HepG2 (cell line): ENCODE measurements at regions not wholly inside any gene's neighbourhood (a gene's known extent, or its start where the extent isn't known, plus 50 kb on each side); places are given as distances from the start of the nearest gene placed in this dataset.

Source experiments
- ATAC-seq: fragments of 200-7000 bp; cut with Tn5 transposase; 3 replicates; pipeline ENCODE4 v1.9.1; 2020; ENCODE audit warnings: mild to moderate bottlenecking, moderate library complexity
- BruUV-seq: library from RNA; stranded (reverse); fragments of 400-500 nt; replicated peaks from 2 replicates; lab custom pipeline; 2021; lab: Mats Ljungman, UMichigan
- CTCF ChIA-PET: fragments of 300-600 bp; formaldehyde crosslinking; extraction: SDS; loops from one replicate; lab custom pipeline; 2021; ENCODE audit warnings: low total read pairs, inconsistent platforms, low intra/inter-chr PET ratio; lab: Yijun Ruan, JAX
- POLR2A ChIA-PET: fragments of 350-600 bp; sonication (Branson Sonifier 250); formaldehyde crosslinking; loops from one replicate; lab custom pipeline; 2020; ENCODE audit warnings: antibody characterized with exemption, inconsistent platforms; lab: Yijun Ruan, JAX
- DNase-seq: peaks from one replicate; pipeline ENCODE4 v3.0.0-alpha.2; 2015; ENCODE audit warnings: low spot score
- FAIRE-seq: peaks from 3 replicates; lab custom pipeline; 2011; peaks lifted over from hg19 to GRCh38; lab: Jason Lieb, UNC
- H2AFZ ChIP-seq: one replicate; pipeline ENCODE4 v1.6.1; 2011; ENCODE audit warnings: low read length, inconsistent platforms
- H3K27ac ChIP-seq: fragments of 300-600 bp; 3 replicates; pipeline ENCODE4 v1.8.0; 2011; ENCODE audit warnings: mixed run types, mild to moderate bottlenecking, mixed read lengths, low read length, inconsistent platforms; ENCODE audit not compliant: insufficient read depth; ENCODE audit errors: extremely low read length
- H3K27me3 ChIP-seq, 2 experiments: fragments of 200-600 bp in 1 of 2; 2 replicates in 1 of 2; 3 replicates in 1 of 2; pipeline versions ENCODE4 v1.6.0 to v1.8.0; 2011; ENCODE audit warnings: low read length in 2 of 2, mild to moderate bottlenecking in 2 of 2, moderate library complexity in 2 of 2, inconsistent platforms in 1 of 2; ENCODE audit not compliant: insufficient read depth in 2 of 2, control insufficient read depth in 1 of 2
- H3K36me3 ChIP-seq, 2 experiments: fragments of 200-600 bp in 1 of 2; replicated peaks in 1 of 2; 2 replicates in 1 of 2; 3 replicates in 1 of 2; pipeline versions ENCODE4 v1.5.1 to v1.8.0; 2011; ENCODE audit warnings: low read length in 2 of 2, inconsistent platforms in 1 of 2; ENCODE audit not compliant: insufficient read depth in 2 of 2, control insufficient read depth in 1 of 2
- H3K4me1 ChIP-seq: 2 replicates; pipeline ENCODE4 v1.5.1; 2012; ENCODE audit warnings: low read length, inconsistent platforms; ENCODE audit not compliant: insufficient read depth
- H3K4me2 ChIP-seq: 2 replicates; pipeline ENCODE4 v1.6.0; 2011; ENCODE audit warnings: low read depth, low read length, inconsistent platforms
- H3K4me3 ChIP-seq, 3 experiments: fragments of 200-600 bp in 1 of 3; sonication (generic), shearing (Covaris generic) in 1 of 3; replicated peaks in 1 of 3; 2 replicates each; pipeline ENCODE4 v1.5.1; 2011 to 2016; ENCODE audit warnings: low read length in 3 of 3, inconsistent platforms in 2 of 3, low read depth in 2 of 3, mild to moderate bottlenecking in 2 of 3, control low read depth in 1 of 3, mixed read lengths in 1 of 3; ENCODE audit not compliant: insufficient read depth in 1 of 3
- H3K79me2 ChIP-seq: one replicate; pipeline ENCODE4 v1.6.1; 2011; ENCODE audit warnings: low read length, inconsistent platforms; ENCODE audit not compliant: insufficient read depth
- H3K9ac ChIP-seq: 2 replicates; pipeline ENCODE4 v1.6.0; 2011; ENCODE audit warnings: mild to moderate bottlenecking, low read depth, low read length, inconsistent platforms; ENCODE audit not compliant: insufficient read depth
- H3K9me3 ChIP-seq: 2 replicates; pipeline ENCODE4 v1.5.1; 2012; ENCODE audit warnings: mild to moderate bottlenecking, low read length
- H4K20me1 ChIP-seq: 2 replicates; pipeline ENCODE4 v1.6.0; 2011; ENCODE audit warnings: inconsistent platforms, mild to moderate bottlenecking, low read length, moderate library complexity; ENCODE audit not compliant: insufficient read depth
- HNRNPLL ChIP-seq: fragments of 200-400 bp; formaldehyde crosslinking; IDR thresholded peaks from 2 replicates; pipeline ENCODE4 v1.6.1; 2017; ENCODE audit warnings: mild to moderate bottlenecking, low read depth, low read length; ENCODE audit not compliant: poor library complexity, severe bottlenecking
- MED1 ChIP-seq: sonication (generic); formaldehyde crosslinking; IDR thresholded peaks from 2 replicates; pipeline ENCODE4 v1.4.0; 2020; ENCODE audit warnings: missing genetic modification reagents
- RBAK ChIP-seq: sonication (generic); formaldehyde crosslinking; IDR thresholded peaks from 2 replicates; pipeline ENCODE4 v1.5.1; 2020; ENCODE audit warnings: mild to moderate bottlenecking, missing genetic modification reagents
- TRIM24 ChIP-seq: sonication (generic); formaldehyde crosslinking; IDR thresholded peaks from 2 replicates; pipeline ENCODE4 v1.8.0; 2022; ENCODE audit warnings: mild to moderate bottlenecking, missing genetic modification reagents
- ZNF274 ChIP-seq: sonication (generic); formaldehyde crosslinking; IDR thresholded peaks from 2 replicates; pipeline ENCODE4 v1.5.1; 2020; ENCODE audit warnings: mild to moderate bottlenecking, missing genetic modification reagents
- ZNF33A ChIP-seq: sonication (generic); formaldehyde crosslinking; IDR thresholded peaks from 2 replicates; pipeline ENCODE4 v1.5.1; 2020; ENCODE audit warnings: missing genetic modification reagents, mild to moderate bottlenecking, moderate library complexity, borderline replicate concordance
- ZNF33B ChIP-seq: sonication (generic); formaldehyde crosslinking; IDR thresholded peaks from 2 replicates; pipeline ENCODE4 v1.5.1; 2020; ENCODE audit warnings: mild to moderate bottlenecking, missing genetic modification reagents
- ZNF382 ChIP-seq: sonication (generic); formaldehyde crosslinking; IDR thresholded peaks from 2 replicates; pipeline ENCODE4 v1.5.0; 2020; ENCODE audit warnings: missing genetic modification reagents, mild to moderate bottlenecking, borderline replicate concordance
- ZNF644 ChIP-seq: IDR thresholded peaks from 2 replicates; pipeline ENCODE4 v1.6.1; 2016; ENCODE audit warnings: low read depth
- ZNF660 ChIP-seq: sonication (generic); formaldehyde crosslinking; IDR thresholded peaks from 2 replicates; pipeline ENCODE4 v1.5.1; 2020; ENCODE audit warnings: mild to moderate bottlenecking, low read depth, missing genetic modification reagents, borderline replicate concordance
- ZNF766 ChIP-seq: sonication (generic); formaldehyde crosslinking; IDR thresholded peaks from 2 replicates; pipeline ENCODE4 v1.5.0; 2020; ENCODE audit warnings: missing genetic modification reagents, borderline replicate concordance
- WGBS: methylation state at CpG from one replicate; pipeline ENCODE4 v1.1.6; 2017; ENCODE audit warnings: low lambda C conversion rate; 5-methylcytosine and 5-hydroxymethylcytosine counted together
- in situ Hi-C: cut with HindIII; loops from 2 replicates; pipeline ENCODE4 v1.10.0; 2017; ENCODE audit warnings: low pct_unique_long_range_greater_than_20kb; ENCODE audit not compliant: extremely low pct_ligation_motif_present
- intact Hi-C: fragments of 100-400 bp; cut with micrococcal nuclease; formaldehyde crosslinking; loops from one replicate; pipeline ENCODE4 v1.10.0; 2022; ENCODE audit not compliant: unreplicated experiment
- TF ChIP-seq, protein P1 (sequence below): sonication (generic); formaldehyde crosslinking; IDR thresholded peaks from 2 replicates; pipeline ENCODE4 v1.5.0; 2020; ENCODE audit warnings: mild to moderate bottlenecking, missing genetic modification reagents, borderline replicate concordance

DNA sequence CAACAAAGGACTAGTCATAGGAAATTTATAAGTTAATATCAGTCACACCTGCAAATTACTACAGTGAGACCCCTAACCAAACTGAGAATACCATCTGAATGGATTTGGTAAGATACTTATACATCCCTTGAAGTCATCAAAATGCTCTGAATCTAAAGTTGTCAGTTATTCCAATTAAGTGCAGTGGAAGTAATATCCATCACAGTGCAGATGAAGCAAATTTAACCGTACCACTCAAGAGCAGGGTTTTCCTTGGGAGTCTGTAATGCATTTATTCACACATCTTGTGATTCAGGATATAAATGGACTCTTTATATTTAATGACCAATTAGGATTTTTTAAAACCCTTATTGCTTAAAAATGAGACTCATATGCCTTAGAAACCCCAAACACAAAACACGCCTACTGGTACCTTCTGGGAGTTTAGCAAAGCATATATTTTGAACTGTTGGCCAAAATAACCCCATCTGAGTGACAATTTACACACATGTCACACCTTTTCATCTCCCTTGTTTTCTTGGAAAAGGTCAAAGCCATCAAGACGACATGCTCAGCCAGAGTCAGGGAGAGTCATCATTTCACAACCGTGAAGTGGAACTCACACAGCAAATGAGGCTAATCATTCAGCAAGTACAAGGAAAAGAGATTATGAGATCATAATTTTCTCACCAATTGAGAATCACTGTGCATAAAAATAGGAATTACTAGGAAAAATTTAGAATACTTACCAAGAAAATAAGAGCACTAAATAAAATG, 303.7 kb downstream of the HNRNPD start:
- FAIRE-seq (no peak), ATAC-seq (no peak), DNase-seq (no peak)
- Histone ChIP-seq H3K4me2 (no peak overlapping the region), H3K27ac (no peak overlapping the region), H3K4me3 (no peak overlapping the region), H3K4me1 (no peaks in the 10 kb centered on the region), H3K36me3 (no peaks in the 10 kb centered on the region), H3K79me2 (no peaks in the 10 kb centered on the region), H4K20me1 (no peaks in the 10 kb centered on the region), H3K9ac (no peak overlapping the region), H2AFZ (no peak overlapping the region), H3K9me3 (no peaks in the 10 kb centered on the region), H3K27me3 (no peaks in the 10 kb centered on the region)
- TF ChIP-seq MED1 (no peak), ZNF382 (no peak), ZNF660 (CRISPR knock-in tag) (no peak), ZNF33A (no peak), ZNF33B (CRISPR knock-in tag) (no peak), HNRNPLL (no peak), ZNF274 (CRISPR knock-in tag) (no peak), RBAK (CRISPR knock-in tag) (no peak), TRIM24 (CRISPR knock-in tag) (no peak), ZNF766 (CRISPR knock-in tag) (no peak), ZNF644 (no peak)
- TF ChIP-seq, protein P1, sequence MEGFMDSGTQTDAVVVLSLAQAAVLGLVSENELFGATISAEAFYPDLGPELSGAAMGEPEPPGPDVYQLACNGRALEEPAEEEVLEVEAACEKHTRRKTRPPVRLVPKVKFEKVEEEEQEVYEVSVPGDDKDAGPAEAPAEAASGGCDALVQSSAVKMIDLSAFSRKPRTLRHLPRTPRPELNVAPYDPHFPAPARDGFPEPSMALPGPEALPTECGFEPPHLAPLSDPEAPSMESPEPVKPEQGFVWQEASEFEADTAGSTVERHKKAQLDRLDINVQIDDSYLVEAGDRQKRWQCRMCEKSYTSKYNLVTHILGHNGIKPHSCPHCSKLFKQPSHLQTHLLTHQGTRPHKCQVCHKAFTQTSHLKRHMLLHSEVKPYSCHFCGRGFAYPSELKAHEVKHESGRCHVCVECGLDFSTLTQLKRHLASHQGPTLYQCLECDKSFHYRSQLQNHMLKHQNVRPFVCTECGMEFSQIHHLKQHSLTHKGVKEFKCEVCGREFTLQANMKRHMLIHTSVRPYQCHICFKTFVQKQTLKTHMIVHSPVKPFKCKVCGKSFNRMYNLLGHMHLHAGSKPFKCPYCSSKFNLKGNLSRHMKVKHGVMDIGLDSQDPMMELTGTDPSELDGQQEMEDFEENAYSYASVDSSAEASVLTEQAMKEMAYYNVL (CRISPR knock-in tag) = no peak
- no TSS peak for BruUV-seq
- intact Hi-C loops (no loop called here), in situ Hi-C loops (no loop called here)
- 33% methylated on average over 4 of the region's 4 CpGs for WGBS
- ChIA-PET POLR2A (no interaction called here), CTCF (no interaction called here)
